A673 (cell line): ENCODE measurements at regions not wholly inside any gene's neighbourhood (a gene's known extent, or its start where the extent isn't known, plus 50 kb on each side); places are given as distances from the start of the nearest gene placed in this dataset.

ENCODE experiments used
- EZH2 ChIP-seq: fragments of 200-600 bp; sonication (generic); IDR thresholded peaks from 2 replicates; pipeline ENCODE4 v1.6.1; 2017; ENCODE audit warnings: borderline replicate concordance, low read depth, mild to moderate bottlenecking, mixed read lengths, antibody characterized with exemption, low read length; ENCODE audit not compliant: poor library complexity, severe bottlenecking
- TF ChIP-seq, protein P1 (sequence below): fragments of 300-800, 200-600 bp; sonication (generic); conservative IDR thresholded peaks from 2 replicates; pipeline ENCODE4 v1.5.1; 2017; ENCODE audit warnings: low read depth, mild to moderate bottlenecking, antibody characterized with exemption, low read length, moderate library complexity, mixed read lengths

DNA sequence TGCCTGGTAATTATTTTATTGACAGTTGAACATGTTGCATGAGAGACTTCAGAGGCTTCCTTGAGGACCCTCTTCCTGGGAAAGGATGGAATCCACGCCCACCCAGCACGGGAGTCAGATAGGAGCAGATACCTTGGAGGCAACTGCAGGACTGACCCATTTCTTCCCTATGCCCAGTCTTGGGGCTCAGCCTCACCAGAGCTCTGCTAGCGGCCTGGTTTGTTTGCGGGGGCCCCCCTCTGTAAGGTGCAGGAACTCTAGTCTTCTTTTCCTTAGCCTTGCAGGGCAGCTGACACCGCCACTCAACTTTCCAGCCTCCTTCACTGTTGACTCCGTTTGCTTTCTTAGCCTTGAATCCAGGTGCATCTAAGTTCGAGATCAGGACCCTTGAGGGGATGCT lies 1032.8 kb downstream of the BRD1 start:
- TF ChIP-seq, protein P1, sequence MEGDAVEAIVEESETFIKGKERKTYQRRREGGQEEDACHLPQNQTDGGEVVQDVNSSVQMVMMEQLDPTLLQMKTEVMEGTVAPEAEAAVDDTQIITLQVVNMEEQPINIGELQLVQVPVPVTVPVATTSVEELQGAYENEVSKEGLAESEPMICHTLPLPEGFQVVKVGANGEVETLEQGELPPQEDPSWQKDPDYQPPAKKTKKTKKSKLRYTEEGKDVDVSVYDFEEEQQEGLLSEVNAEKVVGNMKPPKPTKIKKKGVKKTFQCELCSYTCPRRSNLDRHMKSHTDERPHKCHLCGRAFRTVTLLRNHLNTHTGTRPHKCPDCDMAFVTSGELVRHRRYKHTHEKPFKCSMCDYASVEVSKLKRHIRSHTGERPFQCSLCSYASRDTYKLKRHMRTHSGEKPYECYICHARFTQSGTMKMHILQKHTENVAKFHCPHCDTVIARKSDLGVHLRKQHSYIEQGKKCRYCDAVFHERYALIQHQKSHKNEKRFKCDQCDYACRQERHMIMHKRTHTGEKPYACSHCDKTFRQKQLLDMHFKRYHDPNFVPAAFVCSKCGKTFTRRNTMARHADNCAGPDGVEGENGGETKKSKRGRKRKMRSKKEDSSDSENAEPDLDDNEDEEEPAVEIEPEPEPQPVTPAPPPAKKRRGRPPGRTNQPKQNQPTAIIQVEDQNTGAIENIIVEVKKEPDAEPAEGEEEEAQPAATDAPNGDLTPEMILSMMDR = no peak
- TF ChIP-seq EZH2 = no peak
